ENCODE measurements at regions not wholly inside any gene's neighbourhood (a gene's known extent, or its start where the extent isn't known, plus 50 kb on each side); places are given as distances from the start of the nearest gene placed in this dataset.

DNA sequence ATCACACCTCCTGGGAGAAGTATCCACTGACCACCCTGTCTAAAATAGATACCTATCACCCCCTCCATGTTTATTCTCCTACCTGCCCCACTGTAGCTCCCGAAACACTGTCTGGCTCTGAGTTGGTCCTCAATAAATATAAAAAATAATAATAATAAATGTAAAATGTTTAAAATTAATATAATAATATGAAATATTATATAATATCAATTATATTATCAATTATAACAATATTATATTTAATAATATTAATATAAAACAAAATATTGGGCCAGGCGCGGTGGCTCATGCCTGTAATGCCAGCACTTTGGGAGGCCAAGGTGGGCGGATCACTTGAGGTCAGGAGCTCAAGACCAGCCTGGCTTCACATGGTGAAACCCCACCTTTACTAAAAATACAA is 52.3 kb upstream of the TIAM1 start:
- CTCF ChIA-PET: no interaction called here
- SMC1A ChIA-PET (ENCODE audit: uncharacterized antibody, unreplicated experiment): interaction anchor here (1.3 kb wide), 1 partner anchor 47 kb away, joined by 3 read pairs; no protein-coding TSS in a partner anchor
- H3K36me3 ChIP-seq (ENCODE audit: control insufficient read depth in 2 of 2, insufficient read depth in 2 of 2, low read length in 1 of 2): no peaks in the 10 kb centered on the region
- in situ Hi-C loops (cut with MboI) (no loop called here), intact Hi-C loops (cut with micrococcal nuclease; ENCODE audit: unreplicated experiment) (no loop called here)
- TF ChIP-seq NRF1 (conservative IDR thresholded peaks at IDR 0.05; ENCODE audit: low read depth, low read length) (no peak), NR2C2 (IDR thresholded peaks at IDR 0.05; ENCODE audit: borderline replicate concordance, control insufficient read depth, insufficient read length, low read depth) (no peak), KAT2A (conservative IDR thresholded peaks at IDR 0.05; ENCODE audit: control insufficient read depth, low read depth, low read length) (no peak), RAD21 (IDR thresholded peaks at IDR 0.05; ENCODE audit: insufficient read depth, low read depth, low read length) (no peak), SUZ12 (IDR thresholded peaks at IDR 0.05; ENCODE audit: unreplicated experiment) (no peak), MEF2B (IDR thresholded peaks at IDR 0.05; ENCODE audit: partially characterized antibody, poor library complexity, severe bottlenecking) (no peak), HDAC2 (IDR thresholded peaks at IDR 0.05) (no peak), E4F1 (IDR thresholded peaks at IDR 0.05; ENCODE audit: borderline replicate concordance, partially characterized antibody) (no peak), JUND (IDR thresholded peaks at IDR 0.05; ENCODE audit: low read depth, low read length) (no peak), STAT3 (IDR thresholded peaks at IDR 0.05; ENCODE audit: low read depth, low read length) (no peak), ZBED1 (IDR thresholded peaks at IDR 0.05; ENCODE audit: borderline replicate concordance) (no peak), ZNF592 (IDR thresholded peaks at IDR 0.05) (no peak), MTA2 (IDR thresholded peaks at IDR 0.05; ENCODE audit: low read depth) (no peak), FOXK2 (IDR thresholded peaks at IDR 0.05) (no peak), POLR2AphosphoS2 (IDR thresholded peaks at IDR 0.05; ENCODE audit: low read depth, low read length) (no peak), TAF1 (IDR thresholded peaks at IDR 0.05; ENCODE audit: borderline replicate concordance, low read depth, low read length) (no peak), FOXM1 (IDR thresholded peaks at IDR 0.05; ENCODE audit: low read depth, low read length) (no peak), DPF2 (IDR thresholded peaks at IDR 0.05) (no peak)
- TF ChIP-seq, protein P1, sequence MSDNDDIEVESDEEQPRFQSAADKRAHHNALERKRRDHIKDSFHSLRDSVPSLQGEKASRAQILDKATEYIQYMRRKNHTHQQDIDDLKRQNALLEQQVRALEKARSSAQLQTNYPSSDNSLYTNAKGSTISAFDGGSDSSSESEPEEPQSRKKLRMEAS (IDR thresholded peaks at IDR 0.05; ENCODE audit: low read depth, low read length): no peak
- DNase-seq (ENCODE audit: low read depth, low spot score): no peak
- POLR2A ChIA-PET: no interaction called here
- H3K4me2 ChIP-seq (ENCODE audit: control insufficient read depth, insufficient read depth): no peak overlapping the region
- no peak overlapping the region for H3K9ac ChIP-seq (ENCODE audit: control insufficient read depth, insufficient read depth, low read length)
- no peaks in the 10 kb centered on the region for H3K4me1 ChIP-seq (ENCODE audit: control insufficient read depth, insufficient read depth, low read length)
- no peak overlapping the region for H3K4me3 ChIP-seq
- H3K27ac ChIP-seq (ENCODE audit: control insufficient read depth, insufficient read depth): no peak overlapping the region
- no peaks in the 10 kb centered on the region for H4K20me1 ChIP-seq (ENCODE audit: control insufficient read depth, insufficient read depth)
- FAIRE-seq: no peak
- no peaks in the 10 kb centered on the region for H3K27me3 ChIP-seq (replicated peaks in 1 of 2; ENCODE audit: control insufficient read depth in 2 of 2, insufficient read depth in 2 of 2, low read length in 1 of 2)
- RAD21 ChIA-PET (ENCODE audit: unreplicated experiment): no interaction called here
- WGBS (ENCODE audit: insufficient coverage, insufficient replicate concordance, low lambda C conversion rate, missing lambda C conversion rate): 66% methylated on average over 4 of the region's 4 CpGs
- no peak overlapping the region for H2AFZ ChIP-seq (ENCODE audit: control insufficient read depth, low read depth, low read length)
- BruUV-seq (replicated peaks): no TSS peak
- no peaks in the 10 kb centered on the region for H3K9me3 ChIP-seq (replicated peaks; ENCODE audit: control insufficient read depth, insufficient read depth, low read length)
- H3K79me2 ChIP-seq (ENCODE audit: control insufficient read depth, insufficient read depth, low read length): no peaks in the 10 kb centered on the region
- no peak for ATAC-seq
